T-cell (primary cell): ENCODE measurements at regions not wholly inside any gene's neighbourhood (a gene's known extent, or its start where the extent isn't known, plus 50 kb on each side); places are given as distances from the start of the nearest gene placed in this dataset.

Experiments
- ATAC-seq, 4 experiments: fragments of 200-7000 bp in 3 of 4; fragments of 150-1000 bp in 1 of 4; cut with Tn5 transposase; replicated peaks in 1 of 4; 1 replicate in 3 of 4; 2 replicates in 1 of 4; pipeline ENCODE4 v1.10.0; 2021; ENCODE audit warnings: moderate library complexity in 3 of 4, mild to moderate bottlenecking in 2 of 4, moderate number of reproducible peaks in 1 of 4
- CTCF ChIA-PET, 2 donors: fragments of 300-600 bp; sonication (Branson Sonifier 250); formaldehyde crosslinking; loops; one replicate each; lab custom pipeline; 2022; ENCODE audit warnings: antibody characterized with exemption in 2 of 2; lab: Charles Lee
- POLR2A ChIA-PET, 2 donors: fragments of 300-600 bp; sonication (Branson Sonifier 250); formaldehyde crosslinking; loops; one replicate each; lab custom pipeline; 2022; ENCODE audit warnings: antibody characterized with exemption in 2 of 2; lab: Charles Lee
- DNase-seq, 35 experiments: peaks; one replicate each; pipeline versions ENCODE4 v3.0.0 to v3.0.0-alpha.2; 2013 to 2023
- H3K27ac ChIP-seq: one replicate; pipeline ENCODE4 v1.5.1; 2013; ENCODE audit warnings: low read length
- H3K27me3 ChIP-seq, 2 experiments: replicated peaks in 1 of 2; 1 replicate in 1 of 2; 2 replicates in 1 of 2; pipeline versions ENCODE4 v1.6.1 to v1.7.0; 2013; ENCODE audit warnings: low read length in 1 of 2, mixed read lengths in 1 of 2; ENCODE audit not compliant: control insufficient read depth in 2 of 2, insufficient read depth in 2 of 2; ENCODE audit errors: extremely low read depth in 1 of 2
- H3K36me3 ChIP-seq, 2 donors: 1 replicate in 1 of 2; 2 replicates in 1 of 2; pipeline versions ENCODE4 v1.6.1 to v1.7.0; 2013; ENCODE audit warnings: low read length in 1 of 2; ENCODE audit not compliant: control insufficient read depth in 2 of 2, insufficient read depth in 1 of 2; ENCODE audit errors: extremely low read depth in 1 of 2
- H3K4me1 ChIP-seq, 2 experiments: 1 replicate in 1 of 2; 2 replicates in 1 of 2; pipeline versions ENCODE4 v1.6.1 to v1.7.0; 2013; ENCODE audit warnings: low read length in 2 of 2, mixed read lengths in 1 of 2; ENCODE audit not compliant: insufficient read depth in 2 of 2, control insufficient read depth in 1 of 2; ENCODE audit errors: extremely low read depth in 1 of 2
- H3K4me3 ChIP-seq, 2 donors: 1 replicate in 1 of 2; 2 replicates in 1 of 2; pipeline versions ENCODE4 v1.5.1 to v1.7.0; 2013; ENCODE audit warnings: mild to moderate bottlenecking in 2 of 2, low read length in 1 of 2, moderate library complexity in 1 of 2; ENCODE audit not compliant: control insufficient read depth in 1 of 2; ENCODE audit errors: extremely low read depth in 1 of 2
- H3K9me3 ChIP-seq: 2 replicates; pipeline ENCODE4 v1.7.0; 2013
- H3K27ac Mint-ChIP-seq, 2 donors: one replicate each; pipeline ENCODE4 v1.8.0; 2020 to 2021; ENCODE audit warnings: mild to moderate bottlenecking in 2 of 2, mixed read lengths in 2 of 2
- H3K27me3 Mint-ChIP-seq, 2 donors: one replicate each; pipeline ENCODE4 v1.8.0; 2021 to 2022; ENCODE audit warnings: mixed read lengths in 2 of 2
- H3K36me3 Mint-ChIP-seq: one replicate; pipeline ENCODE4 v1.8.0; 2021; ENCODE audit warnings: mixed read lengths
- H3K4me1 Mint-ChIP-seq, 3 donors: one replicate each; pipeline ENCODE4 v1.8.0; 2020 to 2022; ENCODE audit warnings: mixed read lengths in 3 of 3, mild to moderate bottlenecking in 1 of 3
- H3K4me3 Mint-ChIP-seq, 3 donors: one replicate each; pipeline ENCODE4 v1.8.0; 2020 to 2022; ENCODE audit warnings: mild to moderate bottlenecking in 3 of 3, mixed read lengths in 3 of 3, moderate library complexity in 3 of 3
- H3K9me3 Mint-ChIP-seq, 3 donors: one replicate each; pipeline ENCODE4 v1.8.0; 2020 to 2022; ENCODE audit warnings: mixed read lengths in 3 of 3
- whole genome bisulfite sequencing: methylation state at CpG from one replicate; pipeline ENCODE4 v1.1.5; 2013; ENCODE audit warnings: missing lambda C conversion rate; ENCODE audit not compliant: insufficient coverage; 5-methylcytosine and 5-hydroxymethylcytosine counted together

DNA sequence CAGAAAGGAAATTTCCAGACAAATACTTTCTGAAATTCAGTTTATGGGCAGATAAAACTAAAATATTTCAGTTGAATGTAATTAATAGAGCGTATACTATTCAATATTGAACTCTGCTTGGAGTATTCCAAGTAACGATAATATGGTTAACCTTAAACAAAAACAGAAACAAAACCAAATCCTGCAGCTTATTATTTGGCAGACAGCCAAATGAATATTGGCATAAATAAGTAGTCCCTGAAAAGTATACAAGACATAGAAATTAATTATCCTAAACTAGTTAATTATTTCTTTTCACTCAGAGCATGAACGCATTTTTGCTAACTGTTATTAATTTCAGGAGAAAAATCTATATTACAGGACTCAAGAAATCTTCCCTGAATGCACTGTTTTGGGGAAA, 1574.0 kb downstream of the MAT2B start:
- no peaks in the 10 kb centered on the region for H3K4me1 Mint-ChIP-seq
- no peak overlapping the region for H3K27ac ChIP-seq
- ATAC-seq (no peak), DNase-seq (no peak)
- no peaks in the 10 kb centered on the region for H3K27me3 Mint-ChIP-seq
- H3K4me3 ChIP-seq = no peak overlapping the region
- H3K4me1 ChIP-seq = no peaks in the 10 kb centered on the region
- H3K9me3 Mint-ChIP-seq = peaks cover 4 to 16% (median 5%) of the 10 kb centered on the region in 3 donors
- H3K36me3 ChIP-seq = no peaks in the 10 kb centered on the region
- H3K27ac Mint-ChIP-seq = no peak overlapping the region
- CTCF ChIA-PET = no interaction called here
- no peaks in the 10 kb centered on the region for H3K9me3 ChIP-seq
- H3K36me3 Mint-ChIP-seq = no peaks in the 10 kb centered on the region
- H3K27me3 ChIP-seq = no peaks in the 10 kb centered on the region
- POLR2A ChIA-PET = no interaction called here
- WGBS = no CpG with 5 or more reads among the region's 3 CpGs
- no peak overlapping the region for H3K4me3 Mint-ChIP-seq

DNA sequence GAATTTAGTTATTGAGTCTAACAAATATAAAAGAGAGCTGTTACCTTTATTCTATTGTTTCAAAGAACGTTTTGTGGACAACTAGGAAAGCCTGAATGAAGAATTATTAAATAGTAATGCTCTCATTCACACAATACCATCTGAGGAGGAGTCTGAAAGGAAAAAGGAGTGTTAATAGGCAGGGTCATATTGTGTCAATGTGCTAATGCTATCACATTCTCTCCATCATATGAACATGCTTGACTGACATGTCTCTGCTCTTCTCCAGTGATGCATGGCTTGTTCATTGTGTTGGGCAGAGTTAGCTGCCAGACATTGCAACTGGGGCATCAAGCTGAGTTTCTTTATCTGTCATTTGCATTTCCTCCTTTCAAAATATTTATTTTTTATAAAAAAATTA, 1578.0 kb downstream of the MAT2B start:
- Mint-ChIP-seq H3K4me3 (no peak overlapping the region), H3K27ac (no peak overlapping the region), H3K36me3 (no peaks in the 10 kb centered on the region), H3K27me3 (no peaks in the 10 kb centered on the region), H3K9me3 (peaks cover 0 to 10% (median 4%) of the 10 kb centered on the region in 3 donors), H3K4me1 (no peaks in the 10 kb centered on the region)
- no peaks in the 10 kb centered on the region for H3K9me3 ChIP-seq
- WGBS = no CpG with 5 or more reads among the region's 1 CpG
- H3K27ac ChIP-seq = no peak overlapping the region
- no peaks in the 10 kb centered on the region for H3K36me3 ChIP-seq
- ChIA-PET POLR2A (no interaction called here), CTCF (no interaction called here)
- H3K27me3 ChIP-seq = no peaks in the 10 kb centered on the region
- no peak overlapping the region for H3K4me3 ChIP-seq
- ATAC-seq = no peak
- no peak for DNase-seq
- H3K4me1 ChIP-seq = no peaks in the 10 kb centered on the region

DNA sequence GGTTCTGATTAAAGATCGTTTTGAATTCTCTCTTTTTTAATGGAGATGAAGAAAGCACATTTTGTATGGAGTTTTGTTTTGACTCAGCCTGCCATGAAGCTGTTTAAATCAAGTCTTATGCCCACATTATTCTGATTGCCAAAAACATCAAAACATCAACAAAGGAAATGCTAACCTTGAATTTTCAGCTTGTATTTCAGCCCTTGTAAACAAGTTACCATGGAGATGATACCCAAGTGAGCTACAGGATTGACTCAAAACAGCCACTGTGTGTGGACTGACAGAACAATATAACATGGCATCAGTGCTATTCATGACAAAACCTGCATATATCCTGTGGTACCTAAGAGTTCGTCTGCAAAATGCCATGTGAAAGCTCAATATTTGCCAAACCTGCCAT, 1581.0 kb downstream of the MAT2B start:
- 86% methylated on average over 1 of the region's 2 CpGs for WGBS
- POLR2A ChIA-PET = no interaction called here
- no peaks in the 10 kb centered on the region for H3K27me3 Mint-ChIP-seq

DNA sequence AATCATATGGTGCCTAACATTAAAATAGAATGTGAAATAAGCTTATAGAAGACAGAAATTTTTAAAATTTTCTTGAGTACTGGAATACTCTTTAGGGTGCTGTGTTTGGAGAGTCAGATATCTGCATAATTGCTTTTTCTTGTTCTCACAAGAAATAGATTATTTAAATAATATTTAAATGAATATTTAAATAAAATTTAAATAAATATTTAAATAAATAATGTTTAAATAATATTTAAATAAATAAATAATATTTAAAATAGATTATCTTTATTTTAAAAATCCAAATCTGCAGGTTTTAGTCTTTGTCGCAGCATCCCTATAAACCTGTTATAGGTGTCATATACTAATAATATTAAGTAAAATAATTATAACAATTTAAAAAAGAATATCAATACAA, 1589.4 kb downstream of the MAT2B start:
- ChIA-PET CTCF (no interaction called here), POLR2A (interaction anchor here in 1 of 2 donors (0.5 to 0.6 kb wide), 2 partner anchors 172 to 481 kb away, joined by 3 read pairs; no protein-coding TSS in a partner anchor)
- no CpG with 5 or more reads among the region's 1 CpG for WGBS
- Mint-ChIP-seq H3K4me1 (no peaks in the 10 kb centered on the region), H3K4me3 (no peak overlapping the region), H3K9me3 (peaks cover 3 to 15% (median 11%) of the 10 kb centered on the region in 3 donors), H3K27me3 (no peaks in the 10 kb centered on the region), H3K27ac (no peak overlapping the region), H3K36me3 (no peaks in the 10 kb centered on the region)
- DNase-seq = no peak
- Histone ChIP-seq H3K9me3 (no peaks in the 10 kb centered on the region), H3K36me3 (no peaks in the 10 kb centered on the region), H3K27me3 (no peaks in the 10 kb centered on the region), H3K4me3 (no peak overlapping the region), H3K27ac (no peak overlapping the region), H3K4me1 (no peaks in the 10 kb centered on the region)
- ATAC-seq = no peak

More for the DNA sequence above, 1581.0 kb downstream of the MAT2B start:
- DNase-seq = no peak
- H3K9me3 Mint-ChIP-seq = peaks cover 0 to 14% (median 7%) of the 10 kb centered on the region in 3 donors
- ATAC-seq = no peak
- no peak overlapping the region for H3K27ac Mint-ChIP-seq
- Histone ChIP-seq H3K36me3 (no peaks in the 10 kb centered on the region), H3K9me3 (no peaks in the 10 kb centered on the region), H3K4me3 (no peak overlapping the region), H3K27ac (no peak overlapping the region), H3K27me3 (no peaks in the 10 kb centered on the region), H3K4me1 (no peaks in the 10 kb centered on the region)
- no peaks in the 10 kb centered on the region for H3K4me1 Mint-ChIP-seq
- CTCF ChIA-PET = no interaction called here
- no peaks in the 10 kb centered on the region for H3K36me3 Mint-ChIP-seq
- no peak overlapping the region for H3K4me3 Mint-ChIP-seq

DNA sequence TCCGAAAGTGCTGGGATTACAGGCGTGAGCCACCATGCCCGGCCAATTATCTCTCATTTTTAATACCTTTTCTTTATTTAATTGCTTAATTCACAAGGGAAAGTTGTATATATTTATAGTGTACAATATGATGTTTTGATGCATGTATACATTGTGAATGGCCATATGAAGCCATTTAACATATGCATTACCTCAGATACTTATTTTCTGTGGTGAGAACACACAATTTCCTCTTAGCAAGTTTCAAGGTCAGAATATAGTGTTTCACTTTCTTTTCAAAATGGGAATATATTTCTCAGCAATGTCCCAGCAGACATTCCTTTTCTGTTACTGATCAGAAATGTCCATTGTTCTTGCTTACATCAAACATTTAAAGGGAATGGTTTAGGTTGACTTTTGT, 1596.3 kb downstream of the MAT2B start:
- H3K36me3 ChIP-seq = no peaks in the 10 kb centered on the region
- Mint-ChIP-seq H3K27me3 (no peaks in the 10 kb centered on the region), H3K9me3 (peaks cover 7 to 20% (median 16%) of the 10 kb centered on the region in 3 donors), H3K27ac (no peak overlapping the region), H3K4me1 (no peaks in the 10 kb centered on the region), H3K36me3 (no peaks in the 10 kb centered on the region), H3K4me3 (no peak overlapping the region)
- H3K27me3 ChIP-seq = no peaks in the 10 kb centered on the region
- no peaks in the 10 kb centered on the region for H3K4me1 ChIP-seq
- no CpG with 5 or more reads among the region's 3 CpGs for WGBS
- H3K27ac ChIP-seq = no peak overlapping the region
- H3K9me3 ChIP-seq = no peaks in the 10 kb centered on the region
- ChIA-PET CTCF (no interaction called here), POLR2A (no interaction called here)
- H3K4me3 ChIP-seq = no peak overlapping the region
- no peak for ATAC-seq
- DNase-seq = no peak

DNA sequence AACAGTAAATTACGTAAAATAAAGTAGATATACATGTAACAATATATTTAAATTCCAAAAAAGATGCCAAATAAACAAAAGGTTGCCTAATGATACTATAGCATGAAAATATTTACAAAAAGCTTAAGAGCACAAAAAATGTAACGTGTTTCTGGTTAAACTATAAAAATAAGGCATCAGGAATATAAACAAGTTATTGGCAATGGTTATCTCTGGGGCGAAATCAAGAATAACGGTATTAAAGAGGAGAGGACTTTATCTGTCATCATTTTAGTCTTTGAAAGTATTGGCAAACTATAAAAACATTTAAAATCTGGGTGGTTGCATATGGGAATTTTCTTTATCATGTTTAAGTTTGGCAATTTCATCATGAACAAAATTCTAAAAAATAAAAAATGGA, 1599.2 kb downstream of the MAT2B start:
- H3K27ac ChIP-seq = no peak overlapping the region
- ChIA-PET CTCF (no interaction called here), POLR2A (no interaction called here)
- Mint-ChIP-seq H3K4me1 (no peaks in the 10 kb centered on the region), H3K36me3 (no peaks in the 10 kb centered on the region), H3K9me3 (peaks cover 7 to 13% (median 8%) of the 10 kb centered on the region in 3 donors), H3K27me3 (no peaks in the 10 kb centered on the region), H3K4me3 (no peak overlapping the region), H3K27ac (no peak overlapping the region)
- WGBS = no CpG with 5 or more reads among the region's 4 CpGs
- no peak overlapping the region for H3K4me3 ChIP-seq
- no peak for DNase-seq
- ATAC-seq = no peak
- no peaks in the 10 kb centered on the region for H3K9me3 ChIP-seq
- H3K36me3 ChIP-seq = no peaks in the 10 kb centered on the region
- H3K4me1 ChIP-seq = no peaks in the 10 kb centered on the region
- H3K27me3 ChIP-seq = no peaks in the 10 kb centered on the region

DNA sequence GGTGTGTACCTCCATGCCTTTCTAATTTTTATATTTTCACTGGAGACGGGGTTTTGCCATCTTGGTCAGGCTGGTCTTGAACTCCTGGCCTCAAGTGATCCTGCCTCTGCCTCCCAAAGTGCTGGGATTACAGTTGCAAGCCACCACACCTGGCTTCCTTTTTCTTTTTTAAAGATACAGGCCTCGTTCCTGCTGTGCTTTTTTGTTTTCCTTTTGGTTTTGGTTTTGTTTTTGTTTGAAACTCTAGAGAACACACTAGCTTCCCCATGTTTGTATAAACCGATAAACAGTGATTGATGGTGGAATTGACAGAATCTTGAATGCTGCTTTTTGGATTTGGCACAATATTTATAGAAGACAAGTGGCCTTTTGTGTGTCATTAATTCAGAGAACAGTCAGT, 1603.4 kb downstream of the MAT2B start:
- no peaks in the 10 kb centered on the region for H3K4me1 ChIP-seq
- no peaks in the 10 kb centered on the region for H3K27me3 Mint-ChIP-seq
- H3K27ac Mint-ChIP-seq = no peak overlapping the region
- DNase-seq (no peak), ATAC-seq (no peak)
- H3K36me3 Mint-ChIP-seq = no peaks in the 10 kb centered on the region
- H3K27ac ChIP-seq = no peak overlapping the region
- ChIA-PET CTCF (no interaction called here), POLR2A (no interaction called here)
- no peaks in the 10 kb centered on the region for H3K36me3 ChIP-seq
- no peaks in the 10 kb centered on the region for H3K9me3 ChIP-seq
- no peaks in the 10 kb centered on the region for H3K4me1 Mint-ChIP-seq
- 67% methylated on average over 1 of the region's 3 CpGs for WGBS
- H3K4me3 ChIP-seq = no peak overlapping the region
- H3K4me3 Mint-ChIP-seq = no peak overlapping the region
- H3K9me3 Mint-ChIP-seq = peaks cover 0 to 13% (median 3%) of the 10 kb centered on the region in 3 donors
- no peaks in the 10 kb centered on the region for H3K27me3 ChIP-seq
